Common myeloid progenitor, CD34-positive (primary cell): ENCODE measurements at regions not wholly inside any gene's neighbourhood (a gene's known extent, or its start where the extent isn't known, plus 50 kb on each side); places are given as distances from the start of the nearest gene placed in this dataset.
A peak's percentile ranks its signal among the peaks of the same experiment; 100 is the strongest.

Experiments
- CTCF ChIA-PET: fragments of 350-600 bp; sonication (Branson Sonifier 250); formaldehyde crosslinking; loops from one replicate; lab custom pipeline; 2021; ENCODE audit warnings: antibody characterized with exemption; lab: Charles Lee
- POLR2A ChIA-PET: fragments of 350-600 bp; sonication (Branson Sonifier 250); formaldehyde crosslinking; loops from one replicate; lab custom pipeline; 2021; ENCODE audit warnings: antibody characterized with exemption; lab: Charles Lee
- DNase-seq, 3 donors: peaks; one replicate each; pipeline versions ENCODE4 v3.0.0 to v3.0.0-alpha.2; 2013
- H3K27ac ChIP-seq, 2 experiments: 1 replicate in 1 of 2; 2 replicates in 1 of 2; pipeline ENCODE4 v1.7.0; 2013; ENCODE audit warnings: inconsistent platforms in 2 of 2, low read length in 2 of 2, mild to moderate bottlenecking in 2 of 2, low read depth in 1 of 2, moderate library complexity in 1 of 2; ENCODE audit not compliant: severe bottlenecking in 2 of 2, insufficient read depth in 1 of 2, poor library complexity in 1 of 2
- H3K27me3 ChIP-seq, 5 experiments: replicated peaks in 2 of 5; 1 replicate in 3 of 5; 2 replicates in 2 of 5; pipeline versions ENCODE4 v1.6.1 to v1.7.0; 2013; ENCODE audit warnings: low read length in 4 of 5, mild to moderate bottlenecking in 2 of 5, moderate library complexity in 2 of 5, inconsistent platforms in 1 of 5; ENCODE audit not compliant: insufficient read depth in 5 of 5, control insufficient read depth in 4 of 5
- H3K36me3 ChIP-seq, 4 experiments: 1 replicate in 2 of 4; 2 replicates in 2 of 4; pipeline versions ENCODE4 v1.6.1 to v1.7.0; 2013; ENCODE audit warnings: low read length in 3 of 4, control low read depth in 1 of 4, mild to moderate bottlenecking in 1 of 4; ENCODE audit not compliant: control insufficient read depth in 4 of 4, insufficient read depth in 4 of 4
- H3K4me1 ChIP-seq, 4 experiments: 1 replicate in 3 of 4; 2 replicates in 1 of 4; pipeline versions ENCODE4 v1.6.1 to v1.7.1; 2013; ENCODE audit warnings: low read length in 3 of 4, mild to moderate bottlenecking in 3 of 4, control low read depth in 1 of 4, inconsistent platforms in 1 of 4, moderate library complexity in 1 of 4; ENCODE audit not compliant: control insufficient read depth in 4 of 4, insufficient read depth in 4 of 4; ENCODE audit errors: control extremely low read depth in 1 of 4
- H3K4me3 ChIP-seq, 7 experiments: 1 replicate in 4 of 7; 2 replicates in 3 of 7; pipeline versions ENCODE4 v1.5.1 to v1.7.0; 2013; ENCODE audit warnings: mild to moderate bottlenecking in 7 of 7, low read length in 6 of 7, moderate library complexity in 6 of 7, inconsistent platforms in 2 of 7, low read depth in 2 of 7, control low read depth in 1 of 7; ENCODE audit not compliant: insufficient read depth in 4 of 7, control insufficient read depth in 1 of 7; ENCODE audit errors: extremely low read depth in 1 of 7
- H3K9me3 ChIP-seq, 5 experiments: 1 replicate in 4 of 5; 2 replicates in 1 of 5; pipeline versions ENCODE4 v1.6.1 to v1.7.1; 2013; ENCODE audit warnings: low read length in 4 of 5, mild to moderate bottlenecking in 2 of 5, inconsistent platforms in 1 of 5, low read depth in 1 of 5, moderate library complexity in 1 of 5; ENCODE audit not compliant: control insufficient read depth in 4 of 5, insufficient read depth in 2 of 5; ENCODE audit errors: control extremely low read depth in 1 of 5
- WGBS: methylation state at CpG from one replicate; pipeline ENCODE4 v1.1.5; 2013; ENCODE audit not compliant: insufficient coverage; 5-methylcytosine and 5-hydroxymethylcytosine counted together

GRCh38 chr2:75922191-75922590 is 211.5 kb upstream of the GCFC2 start:
- Histone ChIP-seq H3K4me3 (no peak overlapping the region), H3K36me3 (no peaks in the 10 kb centered on the region), H3K4me1 (no peaks in the 10 kb centered on the region), H3K27me3 (no peaks in the 10 kb centered on the region), H3K9me3 (no peaks in the 10 kb centered on the region), H3K27ac (no peak overlapping the region)
- no CpG with 5 or more reads among the region's 2 CpGs for WGBS
- CTCF ChIA-PET: no interaction called here
- DNase-seq: no peak
- POLR2A ChIA-PET: no interaction called here

GRCh38 chr2:75920859-75921551 is 210.3 kb upstream of the GCFC2 start:
- Histone ChIP-seq H3K36me3 (no peaks in the 10 kb centered on the region), H3K4me3 (no peak overlapping the region), H3K9me3 (no peaks in the 10 kb centered on the region), H3K27me3 (no peaks in the 10 kb centered on the region), H3K27ac (no peak overlapping the region), H3K4me1 (no peaks in the 10 kb centered on the region)
- WGBS: 75% methylated on average over 3 of the region's 8 CpGs
- ChIA-PET CTCF (no interaction called here), POLR2A (no interaction called here)
- no peak for DNase-seq

DNA sequence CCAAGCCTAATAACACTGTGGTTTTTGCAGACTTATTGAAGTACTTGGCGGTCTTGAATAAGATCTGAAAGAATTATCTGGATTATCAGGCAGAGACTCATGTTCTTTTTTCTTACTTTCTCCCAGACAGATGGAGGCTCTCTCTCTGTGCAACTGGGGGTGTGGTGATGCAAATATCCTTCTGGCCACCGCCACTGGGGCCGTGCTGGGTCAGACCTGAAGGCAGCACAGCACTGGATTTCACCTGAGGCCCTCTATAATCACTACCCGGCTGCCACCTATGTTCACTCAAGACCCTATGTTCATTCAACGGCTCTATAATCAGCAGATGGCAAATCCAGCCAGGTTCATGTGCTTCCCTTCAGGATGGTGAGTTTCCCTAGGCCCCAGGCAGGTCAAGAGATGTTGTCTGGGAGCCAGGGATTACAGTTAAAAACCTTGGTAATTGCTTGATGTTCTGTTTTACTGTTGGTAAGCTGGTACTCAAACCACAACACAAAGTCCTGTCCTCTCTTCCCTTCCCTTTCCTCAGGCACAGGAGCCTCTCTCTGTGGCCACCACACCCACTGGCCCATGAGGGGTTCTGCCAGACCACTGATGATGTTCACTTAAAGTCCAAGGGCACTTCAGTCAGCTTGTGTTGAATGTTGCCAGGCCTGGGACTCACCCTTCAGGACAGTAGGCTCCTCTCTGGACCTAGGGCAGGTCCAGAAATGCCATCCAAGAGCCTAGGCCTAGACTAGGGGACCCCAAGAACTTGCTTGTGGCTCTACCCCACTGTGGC is 205.3 kb upstream of the GCFC2 start:
- no peaks in the 10 kb centered on the region for H3K36me3 ChIP-seq

DNA sequence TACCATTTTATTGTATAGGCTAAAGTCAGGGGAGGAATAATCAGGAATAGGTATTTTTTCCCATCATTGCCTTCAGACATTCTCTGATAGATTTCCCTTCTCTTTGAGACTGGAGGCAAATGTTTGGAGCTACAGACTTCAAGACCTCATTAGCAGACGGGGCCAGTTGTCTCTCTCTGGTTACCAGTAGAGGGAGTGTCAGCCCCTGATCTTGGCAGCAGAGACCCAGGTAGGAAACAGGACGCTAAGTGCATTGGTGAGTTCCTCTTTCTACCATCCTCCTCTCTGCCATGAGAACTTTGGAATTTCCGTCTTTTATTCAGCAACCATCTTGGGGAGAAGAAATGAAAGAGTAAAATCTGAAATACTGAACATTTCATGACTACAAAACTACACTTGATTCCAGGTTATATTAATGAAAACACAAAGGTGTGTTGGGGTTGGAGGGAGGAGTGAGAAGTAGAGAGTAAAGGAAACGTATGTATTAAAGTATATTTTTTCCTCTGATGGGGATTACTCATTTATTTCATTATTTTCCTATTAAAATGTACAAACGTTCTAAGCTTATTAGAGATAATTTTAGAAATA is 186.2 kb upstream of the GCFC2 start:
- ChIA-PET CTCF (interaction anchor here (1.0 kb wide), 1 partner anchor 67 kb away, joined by 3 read pairs; no protein-coding TSS in a partner anchor), POLR2A (no interaction called here)
- H3K9me3 ChIP-seq: no peaks in the 10 kb centered on the region
- peak in 2 of 3 donors; percentile 3 for DNase-seq
- no peak overlapping the region for H3K27ac ChIP-seq
- H3K36me3 ChIP-seq: no peaks in the 10 kb centered on the region
- no peaks in the 10 kb centered on the region for H3K4me1 ChIP-seq
- WGBS: 0% methylated on average over 1 of the region's 5 CpGs
- H3K4me3 ChIP-seq: no peak overlapping the region
- no peaks in the 10 kb centered on the region for H3K27me3 ChIP-seq

More for the DNA sequence above, 205.3 kb upstream of the GCFC2 start:
- Histone ChIP-seq H3K4me1 (no peaks in the 10 kb centered on the region), H3K27ac (no peak overlapping the region), H3K4me3 (no peak overlapping the region), H3K27me3 (no peaks in the 10 kb centered on the region), H3K9me3 (no peaks in the 10 kb centered on the region)
- WGBS: 100% methylated on average over 4 of the region's 5 CpGs
- ChIA-PET POLR2A (no interaction called here), CTCF (no interaction called here)
- DNase-seq: no peak

- no CpG with 5 or more reads among the region's 1 CpG for WGBS
- POLR2A ChIA-PET: no interaction called here
- CTCF ChIA-PET: no interaction called here
- no peaks in the 10 kb centered on the region for H3K4me1 ChIP-seq
- DNase-seq: no peak
- no peaks in the 10 kb centered on the region for H3K27me3 ChIP-seq
- no peak overlapping the region for H3K27ac ChIP-seq
- no peaks in the 10 kb centered on the region for H3K9me3 ChIP-seq
- no peaks in the 10 kb centered on the region for H3K36me3 ChIP-seq
- no peak overlapping the region for H3K4me3 ChIP-seq
These were observed 183.5 kb upstream of the GCFC2 start for GRCh38 chr2:75894170-75894569.

- H3K27me3 ChIP-seq: no peaks in the 10 kb centered on the region
- DNase-seq: no peak
- no peak overlapping the region for H3K4me3 ChIP-seq
- WGBS: no CpG with 5 or more reads among the region's 2 CpGs
- POLR2A ChIA-PET: no interaction called here
- H3K9me3 ChIP-seq: no peaks in the 10 kb centered on the region
- no peak overlapping the region for H3K27ac ChIP-seq
- CTCF ChIA-PET: no interaction called here
- H3K36me3 ChIP-seq: no peaks in the 10 kb centered on the region
- H3K4me1 ChIP-seq: no peaks in the 10 kb centered on the region
These were observed 181.8 kb upstream of the GCFC2 start for GRCh38 chr2:75892490-75892889.

- Histone ChIP-seq H3K4me3 (no peak overlapping the region), H3K9me3 (no peaks in the 10 kb centered on the region), H3K36me3 (no peaks in the 10 kb centered on the region), H3K4me1 (no peaks in the 10 kb centered on the region), H3K27ac (no peak overlapping the region), H3K27me3 (no peaks in the 10 kb centered on the region)
- CTCF ChIA-PET: no interaction called here
- no peak for DNase-seq
- POLR2A ChIA-PET: no interaction called here
- 88% methylated on average over 2 of the region's 2 CpGs for WGBS
These were observed 171.8 kb upstream of the GCFC2 start for GRCh38 chr2:75882530-75882929.
